Endothelial cell of umbilical vein (primary cell): ENCODE measurements at regions not wholly inside any gene's neighbourhood (a gene's known extent, or its start where the extent isn't known, plus 50 kb on each side); places are given as distances from the start of the nearest gene placed in this dataset.

Experiments used
- BruUV-seq: library from RNA; stranded (reverse); fragments of 400-500 nt; replicated peaks from 2 replicates; lab custom pipeline; 2021; lab: Mats Ljungman, UMichigan
- CTCF ChIA-PET: fragments of 300-600, 350-600 bp; sonication (Branson Sonifier 250); formaldehyde crosslinking; loops from one replicate; lab custom pipeline; 2021; ENCODE audit warnings: antibody characterized with exemption, inconsistent platforms; lab: Charles Lee
- POLR2A ChIA-PET: fragments of 300-600, 350-600 bp; sonication (Branson Sonifier 250); formaldehyde crosslinking; loops from one replicate; lab custom pipeline; 2021; ENCODE audit warnings: antibody characterized with exemption, inconsistent platforms; lab: Charles Lee
- DNase-seq: peaks from one replicate; pipeline ENCODE4 v3.0.0-alpha.2; 2011; ENCODE audit warnings: low read depth, low spot score
- FAIRE-seq: peaks from 2 replicates; lab custom pipeline; 2011; peaks lifted over from hg19 to GRCh38; lab: Jason Lieb, UNC
- H2AFZ ChIP-seq: 2 replicates; pipeline ENCODE4 v1.6.0; 2012; ENCODE audit warnings: low read depth, low read length, control low read depth, inconsistent platforms
- H3K27ac ChIP-seq: 2 replicates; pipeline ENCODE4 v1.5.1; 2011; ENCODE audit warnings: low read depth, mild to moderate bottlenecking, control low read depth, low read length, moderate library complexity; ENCODE audit not compliant: insufficient read depth
- H3K27me3 ChIP-seq, 2 experiments: 2 replicates each; pipeline versions ENCODE4 v1.6.0 to v1.6.1; 2011; ENCODE audit warnings: low read length in 2 of 2, mixed read lengths in 1 of 2; ENCODE audit not compliant: control insufficient read depth in 2 of 2, insufficient read depth in 2 of 2
- H3K36me3 ChIP-seq, 2 experiments: 2 replicates in 1 of 2; 3 replicates in 1 of 2; pipeline ENCODE4 v1.5.1; 2011; ENCODE audit warnings: low read length in 2 of 2, mild to moderate bottlenecking in 1 of 2, moderate library complexity in 1 of 2; ENCODE audit not compliant: control insufficient read depth in 2 of 2, insufficient read depth in 2 of 2; ENCODE audit errors: extremely low read depth in 1 of 2
- H3K4me1 ChIP-seq: 3 replicates; pipeline ENCODE4 v1.5.1; 2011; ENCODE audit warnings: mild to moderate bottlenecking, low read length; ENCODE audit not compliant: control insufficient read depth, insufficient read depth; ENCODE audit errors: extremely low read depth
- H3K4me2 ChIP-seq: 2 replicates; pipeline ENCODE4 v1.6.1; 2011; ENCODE audit warnings: low read length, control low read depth, mixed read lengths; ENCODE audit not compliant: insufficient read depth
- H3K4me3 ChIP-seq, 3 experiments: fragments of 200-600 bp in 1 of 3; sonication (generic), shearing (Covaris generic) in 1 of 3; replicated peaks in 1 of 3; 2 replicates each; pipeline ENCODE4 v1.5.1; 2011 to 2016; ENCODE audit warnings: control low read depth in 3 of 3, low read length in 3 of 3, mild to moderate bottlenecking in 2 of 3, inconsistent platforms in 1 of 3, low read depth in 1 of 3, moderate library complexity in 1 of 3; ENCODE audit not compliant: insufficient read depth in 1 of 3
- H3K79me2 ChIP-seq: 2 replicates; pipeline ENCODE4 v1.6.0; 2012; ENCODE audit warnings: low read length, inconsistent platforms; ENCODE audit not compliant: control insufficient read depth, insufficient read depth
- H3K9ac ChIP-seq: replicated peaks from 2 replicates; pipeline ENCODE3; 2011; ENCODE audit warnings: low read length, control low read depth; ENCODE audit not compliant: insufficient read depth; ENCODE audit errors: extremely low read depth
- H3K9me1 ChIP-seq: replicated peaks from 3 replicates; pipeline ENCODE4 v1.6.0; 2011; ENCODE audit warnings: mild to moderate bottlenecking, low read length; ENCODE audit not compliant: control insufficient read depth, insufficient read depth; ENCODE audit errors: extremely low read depth
- H3K9me3 ChIP-seq: replicated peaks from 2 replicates; pipeline ENCODE4 v1.5.1; 2012; ENCODE audit warnings: low read length, inconsistent platforms; ENCODE audit not compliant: control insufficient read depth, insufficient read depth
- H4K20me1 ChIP-seq: replicated peaks from 2 replicates; pipeline ENCODE3; 2011; ENCODE audit warnings: mild to moderate bottlenecking, low read length; ENCODE audit not compliant: control insufficient read depth, insufficient read depth; ENCODE audit errors: extremely low read depth
- CTCF ChIP-seq, 2 donors: IDR thresholded peaks; 1 replicate in 1 of 2; 2 replicates in 1 of 2; pipeline ENCODE4 v1.5.1; 2011; ENCODE audit warnings: low read length in 2 of 2, mild to moderate bottlenecking in 2 of 2, moderate library complexity in 2 of 2, control low read depth in 1 of 2, inconsistent platforms in 1 of 2, low read depth in 1 of 2; ENCODE audit not compliant: insufficient read depth in 1 of 2; ENCODE audit errors: extremely low read depth in 1 of 2
- EZH2 ChIP-seq: IDR thresholded peaks from 2 replicates; pipeline ENCODE4 v1.6.1; 2012; ENCODE audit warnings: borderline replicate concordance, low read depth, mild to moderate bottlenecking, moderate library complexity, low read length, inconsistent platforms; ENCODE audit not compliant: severe bottlenecking
- GATA2 ChIP-seq: IDR thresholded peaks from 2 replicates; pipeline ENCODE4 v1.7.0; 2011; ENCODE audit warnings: low read depth, mild to moderate bottlenecking, moderate library complexity, mixed read lengths, low read length; ENCODE audit not compliant: insufficient read length, insufficient read depth
- JUN ChIP-seq: IDR thresholded peaks from 2 replicates; pipeline ENCODE4 v1.6.1; 2011; ENCODE audit warnings: borderline replicate concordance, low read depth; ENCODE audit not compliant: insufficient read length, insufficient read depth
- MYC ChIP-seq: IDR thresholded peaks from one replicate; pipeline ENCODE4 v1.6.1; 2011; ENCODE audit warnings: mild to moderate bottlenecking, low read depth, low read length
- POLR2A ChIP-seq: IDR thresholded peaks from 2 replicates; pipeline ENCODE4 v1.6.1; 2012; ENCODE audit warnings: low read depth, mild to moderate bottlenecking, control low read depth, low read length
- POLR2AphosphoS5 ChIP-seq: IDR thresholded peaks from 2 replicates; pipeline ENCODE4 v1.6.1; 2012; ENCODE audit warnings: low read depth, mild to moderate bottlenecking, control low read depth, low read length, moderate library complexity; ENCODE audit not compliant: insufficient read depth
- dilution Hi-C: fragments of 300-500 bp; cut with MboI; formaldehyde crosslinking; loops from one replicate; pipeline ENCODE4 v1.15.0; 2019; ENCODE audit warnings: low sequenced_read_pairs; ENCODE audit not compliant: extremely low pct_ligation_motif_present
- intact Hi-C: fragments of 100-400 bp; cut with micrococcal nuclease; formaldehyde crosslinking; loops from one replicate; pipeline ENCODE4 v1.10.0; 2022
- TF ChIP-seq, protein P1 (sequence below): IDR thresholded peaks from 2 replicates; pipeline ENCODE4 v1.6.1; 2011; ENCODE audit not compliant: insufficient read depth, insufficient read length

DNA sequence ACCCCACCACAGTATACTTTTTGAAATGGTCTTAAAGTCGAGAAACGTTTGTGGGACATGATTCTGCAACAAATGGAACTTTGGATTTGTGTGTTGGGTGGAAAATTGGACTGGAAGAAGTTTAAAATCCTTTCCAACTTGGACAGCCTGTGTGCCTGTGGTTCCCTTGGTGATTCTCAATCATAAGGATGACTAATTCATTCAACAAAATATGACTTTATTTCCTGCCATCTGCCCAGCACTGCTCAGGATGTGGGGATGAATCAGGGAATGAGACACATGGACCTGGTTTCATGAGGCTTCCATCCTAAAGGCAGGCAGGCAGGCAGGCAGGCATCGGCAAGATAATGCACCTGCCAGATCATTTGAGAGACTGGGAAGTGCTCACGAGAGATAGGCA, 57.3 kb upstream of the TMEM132D start:
- ChIA-PET CTCF (no interaction called here), POLR2A (no interaction called here)
- Histone ChIP-seq H2AFZ (no peak overlapping the region), H3K36me3 (no peaks in the 10 kb centered on the region), H3K79me2 (no peaks in the 10 kb centered on the region), H3K4me3 (no peak overlapping the region), H3K9me3 (peaks cover 6% of the 10 kb centered on the region), H3K27me3 (no peaks in the 10 kb centered on the region), H3K9me1 (no peaks in the 10 kb centered on the region), H3K27ac (no peak overlapping the region), H3K4me1 (no peaks in the 10 kb centered on the region), H3K4me2 (no peak overlapping the region), H4K20me1 (no peaks in the 10 kb centered on the region), H3K9ac (no peak overlapping the region)
- intact Hi-C loops = no loop called here
- no peak for TF ChIP-seq CTCF (IDR thresholded peaks at IDR 0.05; ENCODE audit: extremely low read depth in 1 of 2, insufficient read depth in 1 of 2, low read depth in 1 of 2, low read length in 2 of 2)
- no peak for TF ChIP-seq GATA2
- TF ChIP-seq POLR2AphosphoS5 = no peak
- no peak for TF ChIP-seq JUN
- TF ChIP-seq MYC = no peak
- TF ChIP-seq EZH2 = no peak
- TF ChIP-seq POLR2A = no peak
- TF ChIP-seq, protein P1, sequence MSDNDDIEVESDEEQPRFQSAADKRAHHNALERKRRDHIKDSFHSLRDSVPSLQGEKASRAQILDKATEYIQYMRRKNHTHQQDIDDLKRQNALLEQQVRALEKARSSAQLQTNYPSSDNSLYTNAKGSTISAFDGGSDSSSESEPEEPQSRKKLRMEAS = no peak
- dilution Hi-C loops = no loop called here
- FAIRE-seq (no peak), DNase-seq (no peak)
- BruUV-seq = no TSS peak
